Fibroblast of pulmonary artery (primary cell): ENCODE measurements at regions not wholly inside any gene's neighbourhood (a gene's known extent, or its start where the extent isn't known, plus 50 kb on each side); places are given as distances from the start of the nearest gene placed in this dataset.

Experiments used
- DNase-seq: peaks from one replicate; pipeline ENCODE4 v3.0.0-alpha.2; 2010; ENCODE audit warnings: low read depth
- H3K4me3 ChIP-seq: replicated peaks from 2 replicates; pipeline ENCODE4 v1.5.1; 2011; ENCODE audit warnings: low read depth, mild to moderate bottlenecking, control low read depth, low read length, moderate library complexity
- CTCF ChIP-seq: IDR thresholded peaks from 2 replicates; pipeline ENCODE4 v1.5.1; 2011; ENCODE audit warnings: mild to moderate bottlenecking, control low read depth, low read length, inconsistent platforms; ENCODE audit errors: missing control alignments

GRCh38 chr4:23706972-23707651 lies 182.7 kb downstream of the PPARGC1A start:
- DNase-seq, result no peak
- H3K4me3 ChIP-seq, result no peak overlapping the region
- TF ChIP-seq CTCF, result no peak

- no peak for DNase-seq
- H3K4me3 ChIP-seq, result no peak overlapping the region
- TF ChIP-seq CTCF, result no peak
Measured at GRCh38 chr4:23700197-23700596, 189.7 kb downstream of the PPARGC1A start.

- no peak for TF ChIP-seq CTCF
- no peak for DNase-seq
- H3K4me3 ChIP-seq, result no peak overlapping the region
Measured at GRCh38 chr4:23697722-23698121, 192.1 kb downstream of the PPARGC1A start.

- DNase-seq, result no peak
- no peak for TF ChIP-seq CTCF
- H3K4me3 ChIP-seq, result no peak overlapping the region
Measured at GRCh38 chr4:23697001-23697528, 192.8 kb downstream of the PPARGC1A start.

- TF ChIP-seq CTCF, result no peak
- DNase-seq, result no peak
Measured at GRCh38 chr4:23686169-23686897, 203.5 kb downstream of the PPARGC1A start.

GRCh38 chr4:23685471-23685870 lies 204.4 kb downstream of the PPARGC1A start:
- H3K4me3 ChIP-seq, result no peak overlapping the region
- DNase-seq, result no peak
- no peak for TF ChIP-seq CTCF

More at GRCh38 chr4:23686169-23686897, 203.5 kb downstream of the PPARGC1A start:
- H3K4me3 ChIP-seq, result no peak overlapping the region
